HUDEP-2 (cell line): ENCODE measurements at regions not wholly inside any gene's neighbourhood (a gene's known extent, or its start where the extent isn't known, plus 50 kb on each side); places are given as distances from the start of the nearest gene placed in this dataset.
"Not testable (repeated sequence)": the region's sequence is repeated elsewhere in the genome, so short reads cannot be mapped to it uniquely, and the experiment has no call there.

Experiments
- DNase-seq, 76 experiments: peaks; one replicate each; lab custom pipeline; 2025; ENCODE audit not compliant: unreplicated experiment in 76 of 76; lab: John Stamatoyannopoulos, UW

- no peak for DNase-seq
Measured at GRCh38 chr18:78828131-78828530, 151.5 kb upstream of the SALL3 start.

- not testable (repeated sequence) for DNase-seq
Measured at GRCh38 chr18:78829026-78829425, 150.6 kb upstream of the SALL3 start.

GRCh38 chr18:78830161-78830560 lies 149.5 kb upstream of the SALL3 start:
- no peak for DNase-seq

GRCh38 chr18:78830826-78831225 lies 148.8 kb upstream of the SALL3 start:
- DNase-seq: no peak

- DNase-seq: no peak
Measured at GRCh38 chr18:78831603-78832002, 148.0 kb upstream of the SALL3 start.

GRCh38 chr18:78833833-78834232 lies 145.8 kb upstream of the SALL3 start:
- no peak for DNase-seq

GRCh38 chr18:78836838-78837237 lies 142.8 kb upstream of the SALL3 start:
- DNase-seq: no peak

- no peak for DNase-seq
Measured at GRCh38 chr18:78837754-78838153, 141.9 kb upstream of the SALL3 start.

- DNase-seq: no peak
Measured at GRCh38 chr18:78838183-78838582, 141.4 kb upstream of the SALL3 start.

- DNase-seq: no peak
Measured at GRCh38 chr18:78849046-78849445, 130.6 kb upstream of the SALL3 start.

GRCh38 chr18:78849458-78849857 lies 130.2 kb upstream of the SALL3 start:
- DNase-seq: no peak

- DNase-seq: no peak
Measured at GRCh38 chr18:78853341-78853740, 126.3 kb upstream of the SALL3 start.

- no peak for DNase-seq
Measured at GRCh38 chr18:78855188-78855587, 124.4 kb upstream of the SALL3 start.

GRCh38 chr18:78856569-78857313 lies 122.9 kb upstream of the SALL3 start:
- no peak for DNase-seq

- no peak for DNase-seq
Measured at GRCh38 chr18:78857314-78858150, 122.1 kb upstream of the SALL3 start.

- DNase-seq: no peak
Measured at GRCh38 chr18:78859686-78860085, 119.9 kb upstream of the SALL3 start.

- DNase-seq: no peak
Measured at GRCh38 chr18:78860117-78860516, 119.5 kb upstream of the SALL3 start.

- no peak for DNase-seq
Measured at GRCh38 chr18:78861116-78861515, 118.5 kb upstream of the SALL3 start.

GRCh38 chr18:78861706-78862105 lies 117.9 kb upstream of the SALL3 start:
- no peak for DNase-seq

GRCh38 chr18:78862395-78862794 lies 117.2 kb upstream of the SALL3 start:
- DNase-seq: no peak

GRCh38 chr18:78865056-78865598 lies 114.5 kb upstream of the SALL3 start:
- DNase-seq: no peak
